GM12878 (cell line): ENCODE measurements at regions not wholly inside any gene's neighbourhood (a gene's known extent, or its start where the extent isn't known, plus 50 kb on each side); places are given as distances from the start of the nearest gene placed in this dataset.

Experiments
- ATAC-seq: fragments of 200-7000 bp; cut with Tn5 transposase; 3 replicates; pipeline ENCODE4 v1.9.1; 2020; ENCODE audit warnings: mild to moderate bottlenecking, moderate library complexity
- BruUV-seq: library from RNA; stranded (reverse); fragments of 400-500 nt; replicated peaks from 2 replicates; lab custom pipeline; 2021; lab: Mats Ljungman, UMichigan
- CTCF ChIA-PET: fragments of 300-600 bp; sonication (Branson Sonifier 250); formaldehyde crosslinking; extraction: SDS; loops from one replicate; lab custom pipeline; 2021; ENCODE audit warnings: inconsistent platforms; lab: Yijun Ruan, JAX
- POLR2A ChIA-PET: fragments of 350-600 bp; formaldehyde crosslinking; extraction: SDS; loops from one replicate; lab custom pipeline; 2021; ENCODE audit warnings: inconsistent platforms; lab: Charles Lee
- RAD21 ChIA-PET: fragments of 300-600 bp; sonication (Branson Sonifier 250); formaldehyde crosslinking; loops from one replicate; lab custom pipeline; 2023; ENCODE audit warnings: antibody characterized with exemption; ENCODE audit not compliant: unreplicated experiment; lab: Charles Lee
- SMC1A ChIA-PET: fragments of 300-600 bp; sonication (Branson Sonifier 250); formaldehyde crosslinking; loops from one replicate; lab custom pipeline; 2023; ENCODE audit not compliant: unreplicated experiment, uncharacterized antibody; lab: Charles Lee
- DNase-seq: peaks from one replicate; pipeline ENCODE4 v3.0.0-alpha.2; 2011; ENCODE audit warnings: low read depth, low spot score
- FAIRE-seq: peaks from 3 replicates; lab custom pipeline; 2011; peaks lifted over from hg19 to GRCh38; lab: Jason Lieb, UNC
- H2AFZ ChIP-seq: 2 replicates; pipeline ENCODE4 v1.6.0; 2011; ENCODE audit warnings: low read depth, low read length, control low read depth; ENCODE audit not compliant: control insufficient read depth
- H3K27ac ChIP-seq: 2 replicates; pipeline ENCODE4 v1.5.1; 2011; ENCODE audit warnings: control low read depth; ENCODE audit not compliant: control insufficient read depth, insufficient read depth
- H3K27me3 ChIP-seq, 2 experiments: replicated peaks in 1 of 2; 2 replicates each; pipeline versions ENCODE4 v1.6.0 to v1.6.1; 2011; ENCODE audit warnings: low read length in 1 of 2; ENCODE audit not compliant: control insufficient read depth in 2 of 2, insufficient read depth in 2 of 2
- H3K36me3 ChIP-seq, 2 experiments: 2 replicates each; pipeline ENCODE4 v1.5.1; 2011; ENCODE audit warnings: low read length in 1 of 2; ENCODE audit not compliant: control insufficient read depth in 2 of 2, insufficient read depth in 2 of 2
- H3K4me1 ChIP-seq: 2 replicates; pipeline ENCODE4 v1.6.1; 2011; ENCODE audit warnings: mild to moderate bottlenecking, low read length, moderate library complexity, mixed read lengths; ENCODE audit not compliant: control insufficient read depth, insufficient read depth
- H3K4me2 ChIP-seq: 2 replicates; pipeline ENCODE4 v1.6.0; 2011; ENCODE audit warnings: control low read depth; ENCODE audit not compliant: control insufficient read depth, insufficient read depth
- H3K4me3 ChIP-seq: fragments of 200-600 bp; sonication (generic); 2 replicates; pipeline ENCODE4 v1.5.1; 2016
- H3K79me2 ChIP-seq: 2 replicates; pipeline ENCODE4 v1.6.0; 2011; ENCODE audit warnings: low read length; ENCODE audit not compliant: control insufficient read depth, insufficient read depth
- H3K9ac ChIP-seq: 2 replicates; pipeline ENCODE4 v1.8.0; 2011; ENCODE audit warnings: low read length, control low read depth, mixed read lengths; ENCODE audit not compliant: control insufficient read depth, insufficient read depth
- H3K9me3 ChIP-seq: replicated peaks from 3 replicates; pipeline ENCODE4 v1.5.1; 2011; ENCODE audit warnings: mild to moderate bottlenecking, low read length; ENCODE audit not compliant: control insufficient read depth, insufficient read depth
- H4K20me1 ChIP-seq: 2 replicates; pipeline ENCODE4 v1.6.0; 2011; ENCODE audit not compliant: control insufficient read depth, insufficient read depth
- BCL11A ChIP-seq: IDR thresholded peaks from 2 replicates; pipeline ENCODE4 v1.6.1; 2011; ENCODE audit warnings: low read depth, low read length
- CBFB ChIP-seq: IDR thresholded peaks from 2 replicates; pipeline ENCODE4 v1.6.1; 2016; ENCODE audit warnings: antibody characterized with exemption, low read depth
- CEBPB ChIP-seq, 2 experiments: fragments of 150-350 bp in 1 of 2; IDR thresholded peaks; 2 replicates each; pipeline ENCODE4 v1.6.1; 2012 to 2014; ENCODE audit warnings: low read depth in 2 of 2, low read length in 2 of 2, borderline replicate concordance in 1 of 2, inconsistent platforms in 1 of 2
- CHD4 ChIP-seq: fragments of 200-600 bp; sonication (generic); IDR thresholded peaks from 2 replicates; pipeline ENCODE4 v1.6.1; 2016; ENCODE audit warnings: mild to moderate bottlenecking
- E2F4 ChIP-seq: IDR thresholded peaks from 2 replicates; pipeline ENCODE4 v1.6.1; 2012; ENCODE audit warnings: low read depth, low read length, improper control_type of control experiment
- ESRRA ChIP-seq: IDR thresholded peaks from 2 replicates; pipeline ENCODE4 v1.6.1; 2012; ENCODE audit warnings: mild to moderate bottlenecking, low read length, improper control_type of control experiment
- HDAC2 ChIP-seq: fragments of 200-600 bp; sonication (generic); IDR thresholded peaks from 2 replicates; pipeline ENCODE4 v1.6.1; 2017
- JUNB ChIP-seq: IDR thresholded peaks from 2 replicates; pipeline ENCODE4 v1.6.1; 2016; ENCODE audit warnings: antibody characterized with exemption, mild to moderate bottlenecking
- JUND ChIP-seq: IDR thresholded peaks from 2 replicates; pipeline ENCODE4 v1.6.1; 2012; ENCODE audit warnings: low read depth, mild to moderate bottlenecking, low read length, improper control_type of control experiment, moderate library complexity
- MTA2 ChIP-seq: fragments of 450-650 bp; IDR thresholded peaks from 2 replicates; pipeline ENCODE4 v1.6.1; 2016; ENCODE audit warnings: low read depth, mild to moderate bottlenecking, moderate library complexity
- MYC ChIP-seq: IDR thresholded peaks from 2 replicates; pipeline ENCODE4 v1.6.1; 2011; ENCODE audit warnings: mild to moderate bottlenecking, low read length, moderate library complexity, inconsistent platforms; ENCODE audit not compliant: insufficient read depth, insufficient replicate concordance, insufficient read length, severe bottlenecking
- NFXL1 ChIP-seq: fragments of 450-650 bp; IDR thresholded peaks from 2 replicates; pipeline ENCODE4 v1.6.1; 2017; ENCODE audit warnings: antibody characterized with exemption, mild to moderate bottlenecking, borderline replicate concordance
- PBX3 ChIP-seq: IDR thresholded peaks from 2 replicates; pipeline ENCODE4 v1.6.1; 2011; ENCODE audit warnings: mild to moderate bottlenecking, low read depth, low read length, moderate library complexity; ENCODE audit not compliant: insufficient replicate concordance
- SMAD1 ChIP-seq: fragments of 450-650 bp; IDR thresholded peaks from 2 replicates; pipeline ENCODE4 v1.6.1; 2018; ENCODE audit warnings: mild to moderate bottlenecking, low read depth; ENCODE audit not compliant: partially characterized antibody
- TCF3 ChIP-seq: IDR thresholded peaks from 2 replicates; pipeline ENCODE4 v1.6.1; 2012; ENCODE audit warnings: low read depth, mild to moderate bottlenecking, low read length, borderline replicate concordance; ENCODE audit not compliant: insufficient read depth
- ZNF207 ChIP-seq: fragments of 450-650 bp; IDR thresholded peaks from 2 replicates; pipeline ENCODE4 v1.6.1; 2014; ENCODE audit warnings: antibody characterized with exemption, mild to moderate bottlenecking, borderline replicate concordance
- WGBS: methylation state at CpG from one replicate; pipeline ENCODE4 v1.1.6; 2016; ENCODE audit warnings: low lambda C conversion rate; ENCODE audit not compliant: insufficient replicate concordance, insufficient coverage; ENCODE audit errors: missing lambda C conversion rate; 5-methylcytosine and 5-hydroxymethylcytosine counted together
- in situ Hi-C: fragments of 300-500 bp; cut with MboI; formaldehyde crosslinking; loops from 9 replicates; pipeline ENCODE4 v1.14.3; 2018; ENCODE audit warnings: mixed read lengths
- intact Hi-C: fragments of 100-400 bp; cut with micrococcal nuclease; formaldehyde crosslinking; loops from one replicate; pipeline ENCODE4 v1.14.2; 2022; ENCODE audit not compliant: unreplicated experiment

- POLR2A ChIA-PET: no interaction called here
- no peaks in the 10 kb centered on the region for H3K4me1 ChIP-seq
- TF ChIP-seq E2F4 (no peak), MYC (no peak), CBFB (no peak), TCF3 (no peak), NFXL1 (no peak), HDAC2 (no peak), BCL11A (no peak), PBX3 (no peak), MTA2 (no peak), CHD4 (no peak), ESRRA (no peak), ZNF207 (no peak), CEBPB (IDR thresholded peaks at IDR 0.05; ENCODE audit: borderline replicate concordance in 1 of 2, low read depth in 2 of 2, low read length in 2 of 2) (no peak), JUNB (no peak), JUND (no peak), SMAD1 (no peak)
- TF ChIP-seq, all 136 proteins: peak for 0
- H3K79me2 ChIP-seq: no peaks in the 10 kb centered on the region
- ChIA-PET SMC1A (no interaction called here), CTCF (no interaction called here), RAD21 (no interaction called here)
- no peak overlapping the region for H3K9ac ChIP-seq
- no peaks in the 10 kb centered on the region for H4K20me1 ChIP-seq
- no TSS peak for BruUV-seq
- no peak overlapping the region for H3K4me2 ChIP-seq
- H3K36me3 ChIP-seq: no peaks in the 10 kb centered on the region
- H3K9me3 ChIP-seq: no peaks in the 10 kb centered on the region; the same call in 2 of the 3 replicates
- H3K27ac ChIP-seq: no peak overlapping the region
- H2AFZ ChIP-seq: no peak overlapping the region
- ATAC-seq (no peak), FAIRE-seq (no peak), DNase-seq (no peak)
- no peak overlapping the region for H3K4me3 ChIP-seq
- under 1% methylated on average over 5 of the region's 5 CpGs for WGBS
- H3K27me3 ChIP-seq: no peaks in the 10 kb centered on the region
- intact Hi-C loops: no loop called here
- in situ Hi-C loops: no loop called here
Measured at GRCh38 chr14:97513891-97514290, 716.7 kb downstream of the VRK1 start.
